ENCODE measurements at regions not wholly inside any gene's neighbourhood (a gene's known extent, or its start where the extent isn't known, plus 50 kb on each side); places are given as distances from the start of the nearest gene placed in this dataset.
"Not testable (repeated sequence)": the region's sequence is repeated elsewhere in the genome, so short reads cannot be mapped to it uniquely, and the experiment has no call there.

GRCh38 chr3:163172513-163172912 is 1675.9 kb downstream of the OTOL1 start:
- not testable (repeated sequence) for DNase-seq (ENCODE audit: low spot score)

GRCh38 chr3:163166197-163166596 is 1669.6 kb downstream of the OTOL1 start:
- DNase-seq (ENCODE audit: low spot score), result no peak

GRCh38 chr3:163159306-163159705 is 1662.7 kb downstream of the OTOL1 start:
- no peak for DNase-seq (ENCODE audit: low spot score)

- DNase-seq (ENCODE audit: low spot score), result no peak
These were observed 1643.0 kb downstream of the OTOL1 start for GRCh38 chr3:163139600-163139999.

- no peak for DNase-seq (ENCODE audit: low spot score)
These were observed 1641.7 kb downstream of the OTOL1 start for GRCh38 chr3:163138258-163138657.

GRCh38 chr3:163132111-163132510 is 1635.5 kb downstream of the OTOL1 start:
- DNase-seq (ENCODE audit: low spot score), result no peak

- DNase-seq (ENCODE audit: low spot score), result no peak
These were observed 1632.7 kb downstream of the OTOL1 start for GRCh38 chr3:163129287-163129686.

GRCh38 chr3:163126115-163126514 is 1629.5 kb downstream of the OTOL1 start:
- no peak for DNase-seq (ENCODE audit: low spot score)

All from RKO (cell line).